SJSA1 (cell line): ENCODE measurements at regions not wholly inside any gene's neighbourhood (a gene's known extent, or its start where the extent isn't known, plus 50 kb on each side); places are given as distances from the start of the nearest gene placed in this dataset.
"Not testable (repeated sequence)": the region's sequence is repeated elsewhere in the genome, so short reads cannot be mapped to it uniquely, and the experiment has no call there.

Source experiments
- DNase-seq, 2 experiments: peaks; one replicate each; pipeline ENCODE4 v3.0.0-alpha.2; 2015 to 2020; ENCODE audit warnings: low spot score in 2 of 2, low read depth in 1 of 2
- H3K27ac ChIP-seq: fragments of 250-450 bp; sonication (Bioruptor Pico); 2 replicates; pipeline ENCODE4 v1.5.1; 2020; ENCODE audit warnings: mild to moderate bottlenecking, moderate library complexity
- H3K27me3 ChIP-seq: fragments of 250-450 bp; sonication (Bioruptor Pico); replicated peaks from 2 replicates; pipeline ENCODE4 v1.5.1; 2020; ENCODE audit warnings: mild to moderate bottlenecking, moderate library complexity
- H3K36me3 ChIP-seq: fragments of 250-450 bp; sonication (Bioruptor Pico); 2 replicates; pipeline ENCODE4 v1.5.1; 2020; ENCODE audit warnings: mild to moderate bottlenecking
- H3K4me1 ChIP-seq: fragments of 250-450 bp; sonication (Bioruptor Pico); replicated peaks from 2 replicates; pipeline ENCODE4 v1.6.1; 2021; ENCODE audit warnings: mild to moderate bottlenecking
- H3K4me3 ChIP-seq: fragments of 250-450 bp; sonication (Bioruptor Pico); 2 replicates; pipeline ENCODE4 v1.5.1; 2020; ENCODE audit warnings: mild to moderate bottlenecking
- H3K9me3 ChIP-seq: fragments of 250-450 bp; sonication (Bioruptor Pico); replicated peaks from 2 replicates; pipeline ENCODE4 v1.5.1; 2020; ENCODE audit warnings: mild to moderate bottlenecking

DNA sequence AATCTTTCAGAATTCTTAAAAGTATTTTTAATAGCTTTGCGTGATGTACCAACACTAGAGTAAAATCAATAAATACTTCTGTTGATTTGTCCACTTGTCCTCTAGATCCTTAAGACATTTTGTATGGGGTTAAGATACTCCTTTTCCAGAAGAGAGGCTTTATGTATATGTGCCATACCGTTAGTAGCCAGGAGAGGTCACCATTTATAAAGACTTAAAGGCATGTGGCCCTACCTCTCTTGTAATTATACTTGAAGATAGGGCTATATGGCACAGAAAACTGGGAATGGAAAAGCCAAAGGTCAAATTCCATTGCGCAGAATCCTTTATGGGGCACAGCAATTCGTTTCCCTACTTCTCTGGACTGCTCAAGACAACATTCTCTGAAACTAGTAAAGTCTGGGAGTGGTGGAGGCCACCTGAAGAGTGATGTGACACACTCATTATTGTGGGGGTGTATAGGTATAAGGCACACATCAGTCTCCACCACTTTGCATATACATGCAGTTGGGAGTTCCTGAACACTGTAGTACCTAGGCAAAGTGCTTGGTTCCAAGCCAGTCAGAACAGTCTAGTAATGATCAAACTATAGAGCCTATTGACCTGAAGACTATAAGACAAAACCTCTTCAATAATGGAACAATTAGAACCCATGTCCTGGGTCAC, 140.1 kb upstream of the FBXL17 start:
- Histone ChIP-seq H3K27ac (no peak overlapping the region), H3K4me1 (no peaks in the 10 kb centered on the region), H3K27me3 (no peaks in the 10 kb centered on the region), H3K9me3 (no peaks in the 10 kb centered on the region), H3K4me3 (no peak overlapping the region), H3K36me3 (no peaks in the 10 kb centered on the region)
- DNase-seq: peak in 1 of 2 experiments; percentile 59

DNA sequence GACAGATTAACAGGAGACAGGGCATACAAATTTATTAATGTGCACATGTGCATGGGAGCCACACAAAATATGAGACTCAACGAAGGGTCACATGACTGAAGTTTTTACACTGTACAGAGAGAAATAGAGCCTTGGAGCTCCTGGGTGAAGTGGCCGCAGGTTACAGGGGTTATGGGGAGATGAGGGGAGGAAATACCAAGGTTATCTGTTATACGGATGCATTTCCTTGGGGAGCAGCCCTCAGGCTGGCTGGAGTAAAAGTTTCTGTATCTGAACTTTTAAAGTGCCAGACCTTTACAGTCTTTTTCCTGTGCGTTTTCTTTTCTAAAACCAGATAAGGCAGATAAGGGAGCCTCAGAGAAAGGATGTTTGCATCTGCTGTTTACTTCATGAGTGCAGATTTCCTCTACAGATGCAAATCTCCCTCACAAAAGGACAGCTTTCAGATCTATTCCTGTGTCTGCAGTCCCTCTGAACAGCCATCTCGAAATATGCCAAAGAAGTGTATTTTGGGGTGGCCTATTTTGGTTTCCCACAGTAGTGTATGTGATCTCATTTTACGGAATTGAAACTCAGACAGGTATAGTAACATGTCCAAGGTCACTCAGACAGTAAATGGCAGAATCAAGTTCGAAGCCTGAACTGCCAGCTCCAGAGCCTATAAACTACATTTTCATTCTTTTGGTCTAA, 139.3 kb upstream of the FBXL17 start:
- no peaks in the 10 kb centered on the region for H3K4me1 ChIP-seq
- H3K36me3 ChIP-seq: no peaks in the 10 kb centered on the region
- no peak for DNase-seq
- no peak overlapping the region for H3K4me3 ChIP-seq
- no peaks in the 10 kb centered on the region for H3K27me3 ChIP-seq
- H3K9me3 ChIP-seq: no peaks in the 10 kb centered on the region
- no peak overlapping the region for H3K27ac ChIP-seq

DNA sequence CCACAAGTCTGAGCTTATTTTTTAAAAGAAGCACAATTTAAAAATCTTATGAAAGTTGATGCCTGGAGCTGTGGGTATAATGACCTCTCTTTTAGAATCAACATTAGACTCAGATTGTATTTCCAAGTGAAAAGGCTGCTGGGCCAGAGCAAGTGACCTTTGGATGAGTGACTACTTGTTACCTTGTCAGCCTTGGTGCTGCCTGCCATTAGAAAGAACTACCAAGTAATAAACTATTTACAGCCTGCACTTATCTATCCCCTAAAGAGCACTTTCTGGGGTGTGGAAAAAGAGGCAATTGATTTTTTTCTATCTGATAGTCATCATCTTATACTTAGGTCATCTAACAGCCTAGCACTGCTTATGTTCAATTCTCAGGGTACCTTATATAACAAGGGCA, 134.9 kb upstream of the FBXL17 start:
- no peak for DNase-seq
- Histone ChIP-seq H3K4me3 (no peak overlapping the region), H3K36me3 (no peaks in the 10 kb centered on the region), H3K27me3 (peaks cover 2% of the 10 kb centered on the region; the same call in 1 of the 2 replicates), H3K27ac (no peak overlapping the region), H3K4me1 (no peaks in the 10 kb centered on the region), H3K9me3 (no peaks in the 10 kb centered on the region)

DNA sequence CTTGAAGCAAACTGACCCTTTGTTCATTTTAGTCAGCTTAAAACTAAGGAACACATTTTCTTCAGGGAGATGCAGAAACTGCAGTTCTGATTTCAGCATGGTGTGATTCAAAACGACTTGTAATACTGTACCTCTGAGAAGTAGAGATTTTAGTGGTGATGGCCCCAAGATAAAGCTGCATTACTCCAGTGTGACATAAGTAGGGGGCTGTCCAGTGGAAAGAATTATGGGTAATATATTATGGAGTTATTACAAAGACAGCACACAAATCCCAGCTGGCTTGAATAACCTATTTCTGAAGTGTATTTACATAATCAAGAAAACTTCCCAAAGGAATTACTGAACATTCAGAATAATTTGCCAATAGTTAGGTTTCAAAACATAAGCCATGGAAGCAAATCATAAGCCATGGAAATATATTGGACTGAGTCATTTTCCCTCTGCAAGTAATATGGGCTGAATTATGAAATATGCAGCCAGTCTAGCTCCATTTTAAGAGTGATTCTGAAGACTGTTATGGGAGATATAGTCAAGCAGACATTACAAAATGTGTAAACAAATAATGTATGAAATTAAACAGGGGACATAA, 133.7 kb upstream of the FBXL17 start:
- H3K36me3 ChIP-seq: no peaks in the 10 kb centered on the region
- no peaks in the 10 kb centered on the region for H3K9me3 ChIP-seq
- peaks cover 2% of the 10 kb centered on the region; the same call in 1 of the 2 replicates for H3K27me3 ChIP-seq
- no peak overlapping the region for H3K4me3 ChIP-seq
- DNase-seq: no peak
- no peaks in the 10 kb centered on the region for H3K4me1 ChIP-seq
- H3K27ac ChIP-seq: no peak overlapping the region

DNA sequence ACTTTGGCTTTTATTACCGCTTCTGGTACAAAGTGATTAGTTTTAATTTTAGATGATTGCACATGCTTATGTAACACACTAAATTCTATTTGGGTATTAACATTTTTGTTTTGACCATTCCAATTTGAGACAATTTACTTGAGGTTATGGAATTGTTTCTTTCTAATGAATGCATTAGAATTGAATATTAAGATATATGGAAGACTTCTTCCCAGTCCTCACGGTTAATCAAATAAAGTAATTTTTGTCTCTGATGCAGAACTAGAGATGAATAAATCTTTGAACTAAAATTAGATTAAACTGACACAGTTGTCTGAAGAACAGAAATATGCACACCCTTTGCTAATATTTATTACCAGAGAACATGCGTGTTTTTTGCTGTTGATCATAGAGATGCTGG, 127.1 kb upstream of the FBXL17 start:
- H3K4me1 ChIP-seq: no peaks in the 10 kb centered on the region
- DNase-seq: no peak
- H3K4me3 ChIP-seq: no peak overlapping the region
- no peaks in the 10 kb centered on the region for H3K36me3 ChIP-seq
- H3K9me3 ChIP-seq: no peaks in the 10 kb centered on the region
- H3K27me3 ChIP-seq: peaks cover 2% of the 10 kb centered on the region; the same call in 1 of the 2 replicates
- no peak overlapping the region for H3K27ac ChIP-seq

DNA sequence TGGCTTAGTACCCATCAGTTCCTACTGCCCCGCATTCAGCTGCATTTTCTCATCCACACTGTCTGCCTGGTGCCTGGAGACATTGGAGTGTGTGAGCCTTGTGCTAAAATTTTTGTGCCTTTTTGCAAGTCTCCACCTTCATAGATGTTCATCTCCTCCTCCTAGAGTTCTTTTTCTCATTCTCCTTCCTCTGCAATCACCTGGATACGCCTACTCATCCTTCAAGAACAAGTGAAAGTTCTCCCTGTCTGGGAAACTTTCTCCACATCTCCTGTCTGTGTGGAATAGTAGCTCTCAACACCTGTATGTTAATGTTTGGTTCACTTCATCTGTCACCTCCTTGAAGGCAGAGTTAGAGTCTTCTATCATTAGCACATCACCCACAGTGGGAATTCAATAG, 125.7 kb upstream of the FBXL17 start:
- Histone ChIP-seq H3K27ac (no peak overlapping the region), H3K4me3 (no peak overlapping the region), H3K27me3 (no peaks in the 10 kb centered on the region), H3K4me1 (no peaks in the 10 kb centered on the region), H3K36me3 (no peaks in the 10 kb centered on the region), H3K9me3 (no peaks in the 10 kb centered on the region)
- DNase-seq: no peak

DNA sequence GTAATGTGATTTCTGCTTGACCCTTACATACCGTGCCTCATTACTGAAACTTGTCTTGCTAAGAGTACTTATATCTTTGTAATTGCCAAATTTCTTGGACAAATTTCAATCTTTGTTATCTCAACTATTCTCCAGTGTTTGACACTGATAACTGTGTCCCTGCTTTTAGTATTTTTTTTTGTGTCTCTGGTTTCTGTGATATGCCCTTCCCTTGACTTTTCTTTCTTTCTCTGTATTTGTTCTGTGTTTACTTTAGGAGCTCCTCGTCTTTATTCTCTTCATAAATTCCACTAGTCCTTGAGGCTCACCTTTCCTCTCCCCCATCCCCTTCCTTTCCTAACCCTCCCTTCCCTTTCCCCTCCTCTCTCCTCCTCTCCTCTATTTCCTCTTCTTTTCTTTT, 123.7 kb upstream of the FBXL17 start:
- Histone ChIP-seq H3K27ac (no peak overlapping the region), H3K27me3 (no peaks in the 10 kb centered on the region), H3K4me1 (no peaks in the 10 kb centered on the region), H3K4me3 (no peak overlapping the region), H3K36me3 (no peaks in the 10 kb centered on the region), H3K9me3 (no peaks in the 10 kb centered on the region)
- DNase-seq: no peak

DNA sequence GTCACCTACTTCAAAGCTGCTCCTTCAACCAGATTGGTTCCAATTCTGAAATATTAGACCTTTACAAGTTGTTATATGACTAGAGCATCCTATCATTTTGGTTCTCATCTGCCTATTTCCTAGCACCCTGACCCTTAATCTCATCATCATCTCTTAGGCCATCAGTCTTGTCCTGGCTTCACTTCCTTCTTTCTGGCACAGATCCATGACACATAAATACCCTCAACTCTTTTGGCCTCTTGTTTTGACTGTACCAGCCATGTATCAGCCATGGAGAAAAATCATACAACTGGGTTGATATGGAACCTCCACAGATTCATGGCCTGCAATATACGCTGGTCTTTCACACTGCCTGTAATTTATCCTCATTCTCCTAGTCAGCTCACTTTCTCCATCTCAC, 123.1 kb upstream of the FBXL17 start:
- Histone ChIP-seq H3K36me3 (no peaks in the 10 kb centered on the region), H3K9me3 (no peaks in the 10 kb centered on the region), H3K4me1 (no peaks in the 10 kb centered on the region), H3K27me3 (no peaks in the 10 kb centered on the region), H3K27ac (no peak overlapping the region), H3K4me3 (no peak overlapping the region)
- DNase-seq: no peak

DNA sequence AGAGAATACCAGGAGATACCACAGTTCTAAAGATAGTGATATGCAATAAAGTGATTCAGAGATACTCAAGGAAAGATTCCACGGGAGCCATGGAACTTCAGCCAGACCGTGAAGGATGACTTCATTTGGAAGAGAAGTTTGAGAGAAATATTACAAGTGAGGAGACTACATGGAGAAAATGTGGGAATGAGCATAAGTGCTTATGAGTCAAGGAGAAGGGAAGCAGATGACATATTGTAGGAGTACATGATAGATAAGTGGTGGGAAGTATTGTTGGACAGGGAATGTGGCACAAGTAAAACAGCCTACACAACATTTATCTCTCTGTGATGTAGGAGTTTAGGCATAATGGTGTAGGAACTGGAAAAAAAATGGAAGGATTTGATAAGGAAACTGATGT, 122.1 kb upstream of the FBXL17 start:
- no peak for DNase-seq
- Histone ChIP-seq H3K27ac (no peak overlapping the region), H3K9me3 (no peaks in the 10 kb centered on the region), H3K4me1 (no peaks in the 10 kb centered on the region), H3K27me3 (no peaks in the 10 kb centered on the region), H3K36me3 (no peaks in the 10 kb centered on the region), H3K4me3 (no peak overlapping the region)

DNA sequence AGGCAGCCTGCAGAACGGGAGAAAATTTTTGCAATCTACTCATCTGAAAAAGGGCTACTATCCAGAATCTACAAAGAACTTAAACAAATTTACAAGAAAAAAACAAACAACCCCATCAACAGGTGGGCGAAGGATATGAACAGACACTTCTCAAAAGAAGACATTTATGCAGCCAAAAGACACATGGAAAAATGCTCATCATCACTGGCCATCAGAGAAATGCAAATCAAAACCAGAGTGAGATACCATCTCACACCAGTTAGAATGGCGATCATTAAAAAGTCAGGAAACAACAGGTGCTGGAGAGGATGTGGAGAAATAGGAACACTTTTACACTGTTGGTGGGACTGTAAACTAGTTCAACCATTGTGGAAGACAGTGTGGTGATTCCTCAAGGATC, 113.7 kb upstream of the FBXL17 start:
- not testable (repeated sequence) for DNase-seq, H3K4me3 ChIP-seq, H3K27ac ChIP-seq, H3K9me3 ChIP-seq, H3K36me3 ChIP-seq, H3K4me1 ChIP-seq, H3K27me3 ChIP-seq

DNA sequence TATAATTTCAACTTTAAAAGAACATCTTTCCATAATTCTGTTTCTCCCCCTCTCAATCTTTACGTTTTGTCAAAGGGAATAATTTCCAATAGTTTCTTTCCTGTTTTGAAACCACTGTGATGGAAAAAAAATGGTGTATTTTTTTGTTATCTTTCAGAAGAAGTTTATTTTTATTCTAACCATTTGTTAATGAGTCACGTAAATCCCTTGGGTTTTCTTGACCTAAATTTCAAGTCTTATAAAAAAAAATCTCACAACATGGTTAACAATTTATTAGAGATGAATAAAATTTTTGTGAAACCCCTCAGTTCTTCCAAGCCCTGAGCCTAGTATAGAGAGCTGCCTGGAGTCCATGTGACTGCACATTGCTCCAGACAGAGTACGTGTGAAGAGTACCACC, 106.1 kb upstream of the FBXL17 start:
- Histone ChIP-seq H3K36me3 (no peaks in the 10 kb centered on the region), H3K4me3 (no peak overlapping the region), H3K27ac (no peak overlapping the region), H3K9me3 (0 out of 2 replicates have a peak, but pooled peaks cover 5% of the 10 kb centered on the region), H3K27me3 (no peaks in the 10 kb centered on the region), H3K4me1 (no peaks in the 10 kb centered on the region)
- DNase-seq: no peak

DNA sequence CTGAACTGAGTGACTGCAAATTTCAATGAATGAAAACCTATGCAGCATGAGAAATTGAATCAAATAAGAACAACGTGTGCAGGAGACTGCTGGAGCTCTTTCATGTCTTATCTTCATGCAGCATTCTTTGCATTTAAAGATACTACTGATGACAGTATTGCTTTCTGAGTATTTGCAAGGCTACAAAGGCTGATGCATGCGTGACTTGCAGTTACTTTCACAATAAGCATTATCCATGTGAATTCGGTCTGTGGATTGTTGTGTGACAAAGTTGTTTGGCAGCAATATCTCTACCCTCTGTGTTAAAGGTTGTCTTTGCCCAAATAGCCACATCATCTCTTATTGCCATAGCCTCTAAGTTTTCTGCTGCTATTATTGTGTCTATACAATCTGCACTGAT, 102.1 kb upstream of the FBXL17 start:
- Histone ChIP-seq H3K4me3 (no peak overlapping the region), H3K9me3 (no peaks in the 10 kb centered on the region), H3K27me3 (no peaks in the 10 kb centered on the region), H3K4me1 (no peaks in the 10 kb centered on the region), H3K27ac (no peak overlapping the region), H3K36me3 (no peaks in the 10 kb centered on the region)
- no peak for DNase-seq

DNA sequence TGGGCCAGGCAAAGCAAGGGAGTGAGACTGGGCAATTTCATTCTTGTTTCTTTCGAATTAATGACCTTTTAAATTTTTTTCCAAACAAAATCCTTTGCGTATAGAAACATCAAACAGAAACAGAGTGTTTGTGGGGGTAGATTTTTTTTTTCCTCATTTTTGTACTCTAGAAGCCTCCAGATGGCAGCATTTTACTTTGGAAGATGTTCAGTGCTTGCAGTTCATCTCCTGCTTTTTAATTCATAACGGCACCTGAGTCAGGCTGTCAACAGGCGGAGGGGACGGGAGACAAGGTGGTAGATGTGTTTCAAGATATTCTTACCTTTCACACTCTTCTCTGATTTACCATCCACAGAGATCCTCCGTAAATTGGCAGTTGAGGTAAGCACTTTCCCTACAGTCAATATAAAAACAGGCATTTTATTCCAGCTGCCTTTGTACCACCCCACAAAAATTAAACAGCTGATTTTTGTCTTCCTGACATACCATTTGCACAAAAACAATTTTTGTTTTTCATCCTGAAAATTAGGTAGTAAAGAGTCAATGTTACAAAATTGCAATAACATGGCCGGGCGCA, 99.5 kb upstream of the FBXL17 start:
- Histone ChIP-seq H3K9me3 (no peaks in the 10 kb centered on the region), H3K27ac (no peak overlapping the region), H3K4me1 (no peaks in the 10 kb centered on the region), H3K4me3 (no peak overlapping the region), H3K27me3 (no peaks in the 10 kb centered on the region), H3K36me3 (no peaks in the 10 kb centered on the region)
- DNase-seq: peak in 1 of 2 experiments; percentile 22

DNA sequence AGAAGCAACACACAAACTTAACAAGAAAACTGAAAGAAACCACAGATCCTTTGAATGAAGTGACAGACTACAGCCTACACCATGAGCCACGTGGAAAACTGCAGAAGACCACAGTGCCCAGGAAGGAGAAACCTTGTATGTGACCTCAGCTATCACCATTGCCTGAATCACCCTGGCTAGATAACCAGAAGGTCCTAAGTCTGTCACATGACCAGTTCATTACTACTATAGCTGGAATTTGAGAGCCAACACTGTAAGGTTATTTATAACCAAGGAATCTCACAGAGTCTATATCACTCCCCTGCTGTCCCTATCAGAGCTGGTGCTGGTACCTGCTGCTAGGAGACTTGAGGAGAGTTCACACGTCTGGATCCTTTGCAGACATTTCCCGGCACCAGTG, 90.3 kb upstream of the FBXL17 start:
- no peaks in the 10 kb centered on the region for H3K27me3 ChIP-seq
- DNase-seq: no peak
- H3K4me1 ChIP-seq: no peaks in the 10 kb centered on the region
- H3K27ac ChIP-seq: no peak overlapping the region
- no peaks in the 10 kb centered on the region for H3K36me3 ChIP-seq
- no peaks in the 10 kb centered on the region for H3K9me3 ChIP-seq
- H3K4me3 ChIP-seq: no peak overlapping the region
